ENCODE measurements at regions not wholly inside any gene's neighbourhood (a gene's known extent, or its start where the extent isn't known, plus 50 kb on each side); places are given as distances from the start of the nearest gene placed in this dataset.

DNA sequence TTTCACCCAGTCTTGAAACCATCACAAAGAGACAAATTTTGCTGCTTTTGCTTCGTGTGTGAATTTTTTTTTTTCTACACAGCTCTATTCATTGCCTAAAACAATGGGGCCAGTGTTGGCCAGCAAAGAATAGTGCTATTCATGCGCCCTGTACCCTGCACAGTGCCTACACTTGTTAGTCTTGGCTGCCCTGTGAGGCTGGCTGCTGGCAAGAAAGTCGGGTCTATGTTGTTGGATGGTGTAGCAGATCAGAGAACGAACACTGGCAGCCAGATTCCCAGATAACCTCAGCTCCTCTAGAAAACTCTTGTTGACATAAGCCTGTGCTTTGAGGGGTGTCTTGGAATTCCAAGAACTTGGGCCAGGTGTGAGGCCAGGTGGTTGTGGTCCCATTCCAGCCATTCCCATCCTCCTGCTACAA lies 455.7 kb upstream of the TCF4 start:
- in situ Hi-C loops (cut with HindIII; ENCODE audit: low sequenced_read_pairs): no loop called here

DNA sequence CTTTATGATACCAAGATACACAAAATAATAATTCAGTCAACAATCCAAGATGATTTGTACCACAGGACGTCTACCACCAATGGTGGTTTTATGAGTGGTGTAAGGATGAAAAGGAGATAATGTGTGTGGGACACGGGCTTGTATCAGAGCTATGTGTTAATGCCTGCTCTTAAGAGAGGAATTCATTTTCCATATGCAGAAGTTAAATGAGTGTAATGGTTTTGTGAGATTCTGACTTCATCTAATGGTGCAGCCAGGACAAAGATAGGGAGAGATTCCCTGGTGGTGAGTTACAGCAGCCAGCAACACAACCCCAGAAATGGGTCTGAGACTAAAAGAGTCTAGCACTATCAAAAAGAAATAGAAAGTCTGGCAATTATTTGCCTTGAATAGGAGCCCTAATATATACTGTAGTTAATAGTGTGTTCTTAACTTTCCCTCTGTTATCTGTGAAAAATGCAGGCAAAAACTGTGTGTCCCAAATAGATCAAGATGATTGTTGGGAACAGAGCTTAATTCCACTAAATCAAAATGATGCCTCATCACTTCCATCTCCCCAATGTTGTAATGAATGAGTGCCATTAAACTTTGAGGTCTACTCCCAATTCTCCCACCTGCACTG lies 455.0 kb upstream of the TCF4 start:
- in situ Hi-C loops (cut with HindIII; ENCODE audit: low sequenced_read_pairs): no loop called here

DNA sequence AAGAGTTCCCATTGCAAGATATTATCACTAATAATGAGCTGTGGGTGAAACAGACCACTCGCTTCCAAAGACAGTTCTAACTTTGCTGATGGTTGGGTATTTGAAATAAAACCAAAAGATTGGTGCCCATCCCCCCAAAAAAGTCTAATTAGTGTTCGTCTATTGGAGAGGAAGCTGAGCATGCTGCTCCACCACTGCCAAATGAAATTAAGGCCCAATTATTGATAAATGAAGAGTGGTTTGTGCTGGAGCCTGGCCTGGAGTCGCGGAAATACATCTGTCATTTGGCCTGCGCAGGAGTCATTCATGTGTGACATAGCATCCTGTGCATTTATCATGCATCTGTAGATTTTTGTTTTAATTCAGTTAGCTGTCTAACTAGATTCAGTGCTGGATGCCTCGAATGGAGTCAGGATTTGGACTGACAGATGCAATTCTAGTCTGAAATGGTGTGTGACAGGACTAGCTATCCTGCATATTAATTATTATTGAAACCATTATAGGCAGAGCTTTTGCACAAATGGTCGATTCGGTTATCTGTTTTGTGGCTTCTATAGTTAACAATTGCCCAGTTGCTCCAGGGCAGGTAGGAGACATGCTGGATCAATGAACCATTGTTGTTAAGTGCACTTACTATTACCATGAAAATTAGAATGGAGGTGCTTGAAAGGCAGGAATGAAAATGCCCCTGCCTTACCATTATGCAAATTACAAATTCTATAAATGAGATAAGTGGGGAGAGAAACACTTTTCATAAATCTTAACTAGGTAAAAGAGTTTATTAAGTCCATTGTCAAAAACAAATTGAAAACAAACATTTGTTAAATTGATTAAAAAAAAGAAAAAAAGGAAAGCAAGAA lies 450.4 kb upstream of the TCF4 start:
- in situ Hi-C loops (cut with HindIII; ENCODE audit: low sequenced_read_pairs): no loop called here

DNA sequence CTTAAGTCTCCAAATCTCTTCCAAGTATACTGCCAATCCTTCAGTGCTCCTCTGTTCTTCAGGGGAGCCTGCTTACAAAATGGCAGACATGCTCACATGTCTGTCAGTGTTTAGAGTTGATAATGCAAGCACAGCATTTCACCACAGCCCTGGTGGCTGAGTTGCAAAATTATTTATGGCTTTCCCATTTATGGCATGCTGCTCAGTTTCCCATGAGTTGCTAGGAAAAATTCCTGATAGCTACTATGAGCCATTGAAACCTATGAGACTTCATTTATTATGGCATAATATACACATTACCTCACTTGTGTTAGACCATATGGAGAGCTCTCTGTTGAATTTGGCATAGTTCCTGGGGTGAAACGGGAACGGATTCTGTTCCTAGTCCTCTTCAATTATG lies 448.7 kb upstream of the TCF4 start:
- in situ Hi-C loops (cut with HindIII; ENCODE audit: low sequenced_read_pairs): no loop called here

DNA sequence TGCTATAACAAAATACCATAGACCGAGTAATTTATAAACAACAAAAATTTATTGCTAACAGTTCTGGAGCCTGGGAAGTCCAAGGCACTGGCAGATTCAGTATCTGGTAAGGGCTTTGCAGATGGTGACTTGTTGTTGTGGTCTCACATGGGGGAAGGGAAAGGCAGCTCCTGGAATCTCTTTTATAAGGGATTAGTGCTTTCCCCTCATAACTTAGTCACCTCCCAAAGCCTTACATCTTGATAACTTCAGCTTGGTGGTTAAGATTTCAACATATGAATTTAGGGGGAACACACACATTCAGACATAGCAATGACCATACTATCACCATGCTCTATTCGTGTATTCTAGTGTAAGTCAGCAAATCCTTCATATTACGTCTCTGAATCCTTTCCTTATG lies 447.6 kb upstream of the TCF4 start:
- in situ Hi-C loops (cut with HindIII; ENCODE audit: low sequenced_read_pairs): no loop called here

DNA sequence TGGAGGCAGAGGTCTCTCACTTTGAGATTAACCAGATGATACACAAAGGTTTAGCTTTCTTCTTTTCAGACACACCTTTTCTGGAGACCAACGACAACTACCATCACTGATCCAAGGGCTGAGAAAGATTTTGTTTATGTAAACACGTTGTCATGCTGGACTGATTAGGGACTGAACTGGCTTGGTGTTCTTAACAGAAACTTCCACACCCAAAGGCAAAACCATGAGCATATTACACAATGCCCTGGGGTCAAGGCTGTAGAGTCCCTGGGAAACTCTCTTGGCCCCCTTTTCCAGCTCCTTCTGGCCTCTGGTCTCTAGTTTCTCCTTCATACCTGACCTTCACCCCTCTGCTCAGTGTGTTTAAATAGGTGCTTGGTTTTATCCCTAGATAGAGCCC lies 447.0 kb upstream of the TCF4 start:
- in situ Hi-C loops (cut with HindIII; ENCODE audit: low sequenced_read_pairs): no loop called here

DNA sequence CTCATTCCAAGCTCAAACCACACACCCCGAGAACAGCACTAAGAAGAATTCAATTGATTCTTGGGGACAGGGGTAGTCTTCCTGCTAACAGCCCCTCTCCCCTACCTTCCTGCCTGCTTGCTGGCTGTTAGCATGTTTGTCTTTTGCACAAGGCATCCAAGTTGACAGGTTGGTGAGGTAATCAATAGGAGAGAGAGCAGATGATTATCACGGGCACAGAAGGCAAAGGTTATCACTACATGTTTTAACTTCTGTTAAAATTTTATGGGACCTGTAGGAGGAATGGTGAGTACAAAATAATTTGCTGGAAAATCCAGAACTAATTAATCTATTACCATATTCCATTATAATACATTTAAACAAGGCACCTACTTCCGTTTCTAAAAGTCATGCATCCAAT lies 442.1 kb upstream of the TCF4 start:
- in situ Hi-C loops (cut with HindIII; ENCODE audit: low sequenced_read_pairs): no loop called here

DNA sequence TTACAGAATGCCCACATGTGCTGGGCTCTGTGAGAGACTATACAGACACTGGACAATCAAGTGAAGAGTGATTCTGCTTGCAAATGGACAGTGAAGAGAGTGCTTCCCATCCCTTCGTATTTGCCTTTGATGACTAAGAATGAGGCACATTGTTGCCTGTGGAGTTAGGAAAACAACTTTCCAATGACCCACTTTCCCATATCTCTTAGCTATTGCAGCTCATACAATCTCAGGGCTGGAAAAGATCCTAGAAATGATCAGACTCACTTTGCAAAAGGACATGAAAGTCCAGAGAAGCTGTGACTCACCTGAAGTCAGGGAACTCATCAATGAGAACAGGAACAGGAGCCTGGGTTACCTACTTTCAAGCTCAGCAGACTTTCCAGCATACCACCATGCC lies 440.5 kb upstream of the TCF4 start:
- in situ Hi-C loops (cut with HindIII; ENCODE audit: low sequenced_read_pairs): no loop called here

DNA sequence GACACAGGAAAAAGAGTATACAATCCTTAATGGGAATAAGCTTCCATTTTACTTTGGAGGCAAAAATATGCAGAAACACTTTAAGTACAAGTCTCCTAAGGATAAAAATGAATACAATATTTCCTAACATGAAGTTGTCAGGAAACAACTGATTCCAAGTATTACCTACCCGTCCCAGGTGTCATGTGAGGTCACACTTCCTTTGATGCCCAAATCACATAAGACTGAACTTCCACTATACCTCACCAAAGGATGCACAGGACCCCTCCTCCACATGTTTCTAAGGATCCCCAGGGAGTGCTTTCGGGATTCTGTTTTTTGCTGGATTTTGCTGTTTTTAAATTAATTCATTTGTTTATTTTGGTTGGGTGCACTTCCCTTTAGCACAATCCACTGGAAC lies 438.5 kb upstream of the TCF4 start:
- in situ Hi-C loops (cut with HindIII; ENCODE audit: low sequenced_read_pairs): no loop called here

DNA sequence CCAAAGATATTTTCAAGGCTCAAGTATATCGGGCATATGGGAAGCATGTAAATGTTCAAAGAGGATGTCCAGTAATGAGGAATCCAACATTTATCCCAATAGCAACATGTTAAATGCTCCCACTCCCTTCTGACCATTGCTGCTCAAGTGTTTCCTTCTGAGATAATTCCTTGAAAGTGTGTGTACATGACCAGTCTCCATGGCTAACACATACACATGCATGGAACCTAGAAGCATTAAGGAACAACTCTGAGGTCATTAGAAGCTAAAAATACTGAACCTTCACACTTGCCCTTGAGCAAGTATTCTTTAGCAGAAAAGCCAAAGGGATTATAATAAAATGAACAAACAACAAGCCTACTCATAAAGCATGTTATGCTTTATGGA lies 433.8 kb upstream of the TCF4 start:
- in situ Hi-C loops (cut with HindIII; ENCODE audit: low sequenced_read_pairs): no loop called here

DNA sequence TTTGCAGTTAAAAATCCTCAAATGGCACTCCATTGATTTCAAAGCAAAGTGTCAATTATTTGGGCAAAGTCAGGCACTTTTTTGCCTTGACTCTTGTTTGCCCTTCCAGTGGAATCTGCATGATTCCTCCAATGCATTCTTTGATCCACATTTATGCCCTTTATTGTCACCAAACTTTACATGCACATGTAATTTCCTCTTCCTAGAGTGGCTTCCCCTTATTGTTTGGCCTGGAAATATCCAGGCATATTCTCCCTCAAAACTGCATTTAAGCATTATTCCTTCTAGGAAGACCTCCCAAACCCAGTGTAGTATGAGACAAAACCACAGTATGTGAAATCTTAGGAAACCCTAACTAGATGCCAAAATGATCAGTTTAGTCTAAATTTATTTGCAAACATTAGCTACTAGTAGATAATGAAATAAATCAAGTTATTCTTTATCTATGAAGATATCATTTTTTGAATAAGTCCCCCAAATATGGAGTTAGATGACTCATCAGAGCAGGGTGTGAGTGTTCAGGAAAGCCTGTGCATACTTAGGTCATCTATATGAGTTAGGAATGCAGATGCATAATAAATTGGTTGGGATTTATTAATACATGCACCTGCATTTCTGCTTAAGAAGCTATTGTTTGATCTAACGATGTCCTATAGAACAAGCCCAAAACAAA lies 433.3 kb upstream of the TCF4 start:
- in situ Hi-C loops (cut with HindIII; ENCODE audit: low sequenced_read_pairs): no loop called here

DNA sequence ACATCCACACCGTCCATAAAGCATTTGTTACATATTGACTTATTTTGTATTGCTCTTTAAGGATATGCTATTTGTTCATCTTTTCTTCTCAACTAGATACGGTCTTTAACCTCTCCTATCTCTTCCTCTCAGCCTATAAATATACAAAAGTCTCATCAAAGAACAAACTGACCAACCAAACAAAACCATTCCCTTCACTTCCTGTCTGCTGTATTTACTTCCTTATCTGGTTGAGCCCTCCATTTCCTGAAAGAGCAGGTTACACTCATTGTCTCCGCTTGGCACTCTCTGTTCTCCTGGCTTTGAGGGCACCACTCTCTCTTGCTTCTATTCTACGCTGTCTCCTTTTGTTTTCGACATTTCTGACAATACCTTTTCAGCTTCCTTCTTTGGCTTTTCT lies 431.9 kb upstream of the TCF4 start:
- in situ Hi-C loops (cut with HindIII; ENCODE audit: low sequenced_read_pairs): no loop called here

DNA sequence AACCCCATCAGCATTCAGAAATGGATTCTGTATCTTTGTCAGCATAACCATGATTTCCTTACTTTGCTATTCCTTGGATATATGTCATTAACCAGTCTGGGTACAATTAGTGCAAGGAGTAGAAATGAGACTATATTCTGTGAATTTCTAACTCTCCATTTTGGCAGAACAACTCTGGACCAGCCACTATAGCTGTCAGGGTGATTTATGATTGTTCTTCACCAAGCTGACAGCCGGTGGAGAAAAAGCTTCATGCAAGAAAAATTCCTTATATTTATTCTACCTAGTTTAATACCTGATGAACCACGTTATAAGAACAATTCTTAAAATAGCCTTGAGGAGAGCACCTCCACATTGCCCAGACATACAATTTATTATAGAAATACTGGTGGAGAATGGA lies 431.2 kb upstream of the TCF4 start:
- in situ Hi-C loops (cut with HindIII; ENCODE audit: low sequenced_read_pairs): no loop called here

DNA sequence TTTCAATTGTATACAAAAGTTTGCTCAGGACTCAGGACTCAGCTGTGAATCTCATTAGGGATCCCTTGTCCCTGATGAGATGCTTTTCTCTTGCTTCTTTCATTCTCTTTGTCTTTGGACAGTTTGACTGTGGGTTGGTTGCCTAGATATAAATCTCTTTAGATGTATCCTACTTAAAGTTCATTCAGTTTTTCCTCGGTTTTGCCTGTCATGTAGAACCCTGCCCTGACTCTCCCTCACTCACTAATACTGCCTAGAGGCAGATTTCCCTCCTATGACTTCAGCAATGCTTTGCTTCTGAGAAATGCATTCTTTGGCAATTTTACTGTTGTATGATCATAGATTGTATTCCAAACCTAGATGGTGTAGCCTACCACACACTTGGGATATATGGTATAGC lies 421.4 kb upstream of the TCF4 start:
- in situ Hi-C loops (cut with HindIII; ENCODE audit: low sequenced_read_pairs): no loop called here

DNA sequence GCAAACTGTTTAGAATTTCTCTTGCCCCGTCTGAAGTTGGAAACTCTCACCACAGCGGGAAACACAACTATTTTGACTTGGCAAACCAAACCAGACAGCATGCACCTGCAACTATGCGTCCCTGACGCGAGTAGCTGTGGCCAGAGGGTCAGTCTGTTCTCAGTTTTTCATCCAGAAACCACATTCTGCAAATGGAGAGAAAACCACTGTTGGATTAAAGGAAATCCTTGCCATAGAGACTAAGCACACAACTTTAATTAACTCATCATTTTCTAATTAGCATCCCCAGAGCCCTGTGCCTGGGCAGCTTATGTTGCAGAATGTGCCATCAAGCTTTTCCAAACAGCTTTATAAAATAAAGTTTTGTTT lies 415.7 kb upstream of the TCF4 start:
- in situ Hi-C loops (cut with HindIII; ENCODE audit: low sequenced_read_pairs): no loop called here

DNA sequence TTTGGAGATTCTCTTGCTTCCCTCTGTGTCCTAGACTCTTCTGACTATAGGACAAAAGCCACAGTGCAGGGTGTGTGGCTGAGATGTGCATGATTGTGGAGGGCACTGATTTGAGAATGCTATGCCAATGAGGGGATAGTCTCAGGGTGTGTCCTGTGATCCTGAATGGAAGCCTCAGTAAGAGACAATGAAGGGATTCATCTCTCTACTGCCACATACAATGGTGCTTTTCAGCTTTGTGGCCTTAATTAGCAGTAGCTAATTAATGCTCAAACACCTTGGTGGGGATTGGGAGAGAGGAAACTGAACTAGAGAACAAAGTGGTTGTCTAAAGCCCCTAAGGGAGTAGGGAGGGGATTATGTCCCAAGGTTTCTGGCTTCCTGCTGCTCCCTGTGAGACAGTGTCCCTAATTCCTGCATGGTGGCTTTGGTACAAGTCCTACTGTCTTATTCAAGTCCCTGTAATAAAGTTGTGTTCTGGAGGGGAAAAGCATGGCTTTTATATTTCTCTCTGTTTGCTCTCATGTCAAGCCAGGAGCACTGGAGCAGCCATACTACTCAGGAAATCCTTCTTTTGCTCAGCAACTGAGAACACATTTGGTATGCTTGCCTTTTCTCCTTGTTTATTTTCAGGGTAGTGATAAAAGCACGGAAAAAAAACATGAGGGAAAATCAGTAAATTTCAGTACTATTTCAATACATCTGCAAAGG lies 415.2 kb upstream of the TCF4 start:
- in situ Hi-C loops (cut with HindIII; ENCODE audit: low sequenced_read_pairs): no loop called here

DNA sequence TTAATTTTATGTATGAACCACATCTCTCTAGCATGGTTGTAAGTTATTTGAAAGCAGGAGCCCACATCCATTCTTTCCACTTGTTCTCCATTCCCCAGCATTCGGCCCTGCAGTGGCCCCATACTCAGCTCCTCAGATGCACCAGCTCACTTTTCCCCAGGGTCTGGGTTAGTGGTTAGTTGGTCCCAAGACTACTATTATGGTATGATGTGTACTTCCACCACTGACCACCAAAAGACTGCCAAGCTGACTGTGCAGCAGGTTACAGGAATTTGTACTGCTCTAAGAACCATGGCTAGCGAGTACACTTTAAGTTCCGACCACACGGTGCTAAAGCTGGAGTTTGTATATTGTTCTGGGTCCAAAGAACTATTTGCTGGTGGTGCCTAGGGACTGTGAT lies 413.6 kb upstream of the TCF4 start:
- in situ Hi-C loops (cut with HindIII; ENCODE audit: low sequenced_read_pairs): no loop called here

DNA sequence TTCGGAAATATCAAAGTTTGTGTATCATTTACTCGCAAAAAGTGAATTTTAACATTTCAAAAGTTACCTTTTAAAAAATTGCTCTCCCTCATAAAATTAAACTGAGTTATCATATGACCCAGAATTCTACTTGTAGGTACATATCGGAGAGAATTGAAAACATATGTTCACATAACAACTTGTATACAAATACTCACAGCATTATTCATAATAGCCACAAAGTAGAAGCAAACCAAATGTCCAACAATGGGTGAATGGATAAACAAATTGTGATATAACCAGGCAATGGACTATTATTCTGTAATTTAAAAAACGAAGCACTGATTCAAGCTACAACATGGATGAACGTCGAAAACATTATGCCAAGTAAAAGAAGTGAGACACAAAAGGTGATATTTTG lies 412.0 kb upstream of the TCF4 start:
- in situ Hi-C loops (cut with HindIII; ENCODE audit: low sequenced_read_pairs): no loop called here

DNA sequence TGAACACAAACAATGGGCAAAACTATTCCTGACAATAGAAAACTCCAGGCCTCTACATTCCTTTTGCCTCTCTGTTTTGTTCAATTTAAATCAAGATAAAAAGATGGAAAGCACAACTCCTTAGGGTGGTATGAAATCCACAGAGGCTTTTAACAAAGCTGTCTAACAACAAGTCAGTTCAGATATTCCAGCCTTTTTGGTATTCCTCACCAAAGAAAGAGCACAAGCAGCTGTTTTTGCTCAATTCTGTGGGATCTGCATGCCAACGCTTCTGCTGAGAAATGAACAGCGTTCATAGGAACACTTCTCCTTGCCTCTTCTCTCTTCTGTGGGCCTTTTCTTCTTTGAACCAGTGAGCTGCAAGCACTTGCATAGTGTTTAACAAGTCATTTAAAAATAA lies 411.6 kb upstream of the TCF4 start:
- in situ Hi-C loops (cut with HindIII; ENCODE audit: low sequenced_read_pairs): no loop called here

DNA sequence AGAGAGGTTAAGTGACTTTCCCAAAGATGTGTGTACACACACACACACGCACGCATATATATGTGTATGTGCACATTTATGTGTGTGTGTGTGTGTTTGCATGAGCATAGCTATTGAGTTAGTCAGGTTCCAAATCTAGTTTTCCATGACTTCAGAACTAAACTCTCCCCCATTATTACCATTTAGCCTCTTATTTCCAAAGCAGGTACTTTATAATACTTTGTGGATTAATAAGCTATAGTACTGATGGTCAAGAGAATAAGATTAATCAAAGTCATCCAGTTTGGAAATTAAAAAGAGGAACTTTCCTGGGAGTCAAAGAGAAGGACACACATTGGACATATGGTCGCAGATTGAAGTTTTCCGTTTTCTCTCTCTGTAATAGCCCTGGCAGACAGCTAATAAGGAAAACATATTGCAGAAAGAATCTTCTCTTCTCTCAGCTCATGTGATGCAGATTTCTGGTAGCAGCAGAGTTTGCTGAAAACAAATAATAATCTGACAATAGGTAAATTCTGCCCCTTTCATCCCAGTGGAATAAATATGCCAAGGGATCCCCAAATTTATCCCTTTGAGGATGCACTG lies 410.9 kb upstream of the TCF4 start:
- in situ Hi-C loops (cut with HindIII; ENCODE audit: low sequenced_read_pairs): no loop called here

DNA sequence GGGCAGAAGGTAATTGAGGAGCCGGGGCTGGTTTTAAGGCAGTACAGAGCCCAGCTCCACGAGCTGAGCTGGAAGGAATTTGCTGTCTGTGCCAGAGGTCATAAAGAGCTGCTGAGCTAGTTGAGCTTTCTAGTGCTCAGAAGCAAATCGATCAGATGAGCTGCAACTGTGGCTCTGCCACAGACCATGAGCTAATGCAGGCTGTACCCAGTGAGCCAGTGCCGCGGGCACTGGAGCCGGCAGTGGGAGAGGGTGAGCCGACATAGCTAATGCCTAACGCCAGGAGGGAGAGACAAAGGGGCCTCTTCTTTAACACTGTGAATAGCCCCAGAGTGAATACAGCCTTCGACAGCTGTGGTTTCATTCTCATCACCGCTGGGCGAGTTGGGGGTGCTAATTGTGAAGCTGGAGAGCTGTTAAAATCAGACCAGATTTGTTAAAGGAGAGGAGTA lies 410.1 kb upstream of the TCF4 start:
- in situ Hi-C loops (cut with HindIII; ENCODE audit: low sequenced_read_pairs): no loop called here

Measured in DLD1 (cell line).